ENCODE measurements at regions not wholly inside any gene's neighbourhood (a gene's known extent, or its start where the extent isn't known, plus 50 kb on each side); places are given as distances from the start of the nearest gene placed in this dataset.
"Not testable (repeated sequence)": the region's sequence is repeated elsewhere in the genome, so short reads cannot be mapped to it uniquely, and the experiment has no call there.

DNA sequence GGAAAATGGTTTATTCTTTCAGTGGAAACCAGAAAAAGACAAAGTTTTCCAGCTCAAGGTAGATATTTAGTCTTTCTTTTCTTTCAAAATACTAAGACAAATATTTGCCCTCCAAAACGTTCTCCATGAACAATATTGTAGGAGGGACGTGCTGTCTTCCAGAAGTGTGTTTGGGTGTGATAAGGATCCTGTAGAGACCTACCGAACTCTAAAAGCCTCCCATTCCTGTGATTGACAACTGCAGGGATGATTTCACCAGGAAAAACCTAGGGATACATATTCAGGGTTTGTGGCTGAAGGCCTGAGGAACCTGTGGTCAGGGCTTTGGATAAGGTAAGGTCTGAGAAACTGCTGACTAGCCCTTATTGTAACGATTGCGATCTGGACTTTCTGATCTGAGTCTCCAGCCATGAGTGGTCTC, 167.1 kb downstream of the ZNF648 start:
- DNase-seq (ENCODE audit: low read depth) = no peak
- in situ Hi-C loops (cut with HindIII; ENCODE audit: low sequenced_read_pairs) = no loop called here
- no peak for TF ChIP-seq CTCF (IDR thresholded peaks at IDR 0.05; ENCODE audit: low read depth, low read length, missing control alignments)
- no peak overlapping the region for H3K4me3 ChIP-seq (ENCODE audit: low read depth, low read length)

DNA sequence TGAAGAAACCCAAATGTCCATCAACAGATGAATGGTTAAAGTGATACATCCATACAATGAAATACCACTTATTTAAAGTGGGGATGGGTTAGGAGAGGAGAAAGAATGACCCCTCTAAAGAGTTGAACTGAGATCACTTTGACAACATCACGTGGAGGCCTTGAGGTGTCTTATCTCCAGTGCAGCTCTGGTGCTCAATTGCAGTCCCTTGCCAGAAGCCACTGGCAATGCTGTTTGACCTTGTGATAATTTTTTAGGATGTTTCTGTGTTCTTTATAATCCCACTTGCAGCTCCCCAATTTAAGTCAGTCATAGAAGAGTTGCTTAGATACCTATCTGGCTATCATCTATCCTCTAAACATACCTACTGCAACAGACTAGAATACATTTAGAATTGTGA, 167.6 kb downstream of the ZNF648 start:
- TF ChIP-seq CTCF (IDR thresholded peaks at IDR 0.05; ENCODE audit: low read depth, low read length, missing control alignments) = no peak
- in situ Hi-C loops (cut with HindIII; ENCODE audit: low sequenced_read_pairs) = no loop called here
- no peak overlapping the region for H3K4me3 ChIP-seq (ENCODE audit: low read depth, low read length)

DNA sequence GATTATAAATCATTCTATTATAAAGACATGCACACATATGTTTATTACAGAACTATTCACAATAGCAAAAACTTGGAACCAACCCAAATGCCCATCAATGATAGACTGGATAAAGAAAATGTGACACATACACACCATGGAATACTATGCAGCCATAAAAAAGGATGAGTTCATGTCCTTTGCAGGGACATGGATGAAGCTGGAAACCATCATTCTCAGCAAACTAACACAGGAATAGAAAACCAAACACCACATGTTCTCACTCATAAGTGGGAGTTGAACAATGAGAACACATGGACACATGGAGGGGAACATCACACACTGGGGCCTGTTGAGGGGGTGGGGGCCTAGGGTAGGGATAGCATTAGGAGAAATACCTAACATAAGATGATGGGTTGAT, 168.4 kb downstream of the ZNF648 start:
- H3K4me3 ChIP-seq (ENCODE audit: low read depth, low read length); DNase-seq (ENCODE audit: low read depth); in situ Hi-C loops (cut with HindIII; ENCODE audit: low sequenced_read_pairs): not testable (repeated sequence)

More for the DNA sequence above, 167.6 kb downstream of the ZNF648 start:
- DNase-seq (ENCODE audit: low read depth) = no peak

- in situ Hi-C loops (cut with HindIII; ENCODE audit: low sequenced_read_pairs) = no loop called here
- no peak for DNase-seq (ENCODE audit: low read depth)
- TF ChIP-seq CTCF (IDR thresholded peaks at IDR 0.05; ENCODE audit: low read depth, low read length, missing control alignments) = no peak
- no peak overlapping the region for H3K4me3 ChIP-seq (ENCODE audit: low read depth, low read length)
Observed at GRCh38 chr1:181872562-181872961, 188.9 kb downstream of the ZNF648 start.

DNA sequence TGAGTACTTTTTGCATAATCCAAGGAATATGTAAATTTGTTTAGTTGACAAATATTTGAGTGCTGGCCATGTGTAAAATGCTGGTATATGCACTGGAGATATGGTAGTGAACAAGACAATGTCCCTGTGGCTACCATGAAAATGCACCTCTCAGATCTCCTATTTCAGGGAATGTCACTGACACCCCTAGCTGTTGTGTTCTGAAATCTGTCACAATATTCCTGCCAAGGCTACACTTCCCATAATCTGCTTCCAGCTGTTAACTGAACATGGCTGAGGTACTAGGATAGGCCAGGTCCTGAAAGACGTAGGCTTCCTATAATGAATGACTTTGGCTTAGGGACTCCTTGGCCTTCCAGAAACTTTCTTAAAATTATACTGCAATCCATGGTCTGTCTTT, 197.8 kb downstream of the ZNF648 start:
- in situ Hi-C loops (cut with HindIII; ENCODE audit: low sequenced_read_pairs) = no loop called here
- TF ChIP-seq CTCF (IDR thresholded peaks at IDR 0.05; ENCODE audit: low read depth, low read length, missing control alignments) = no peak
- H3K4me3 ChIP-seq (ENCODE audit: low read depth, low read length) = no peak overlapping the region
- DNase-seq (ENCODE audit: low read depth) = no peak

DNA sequence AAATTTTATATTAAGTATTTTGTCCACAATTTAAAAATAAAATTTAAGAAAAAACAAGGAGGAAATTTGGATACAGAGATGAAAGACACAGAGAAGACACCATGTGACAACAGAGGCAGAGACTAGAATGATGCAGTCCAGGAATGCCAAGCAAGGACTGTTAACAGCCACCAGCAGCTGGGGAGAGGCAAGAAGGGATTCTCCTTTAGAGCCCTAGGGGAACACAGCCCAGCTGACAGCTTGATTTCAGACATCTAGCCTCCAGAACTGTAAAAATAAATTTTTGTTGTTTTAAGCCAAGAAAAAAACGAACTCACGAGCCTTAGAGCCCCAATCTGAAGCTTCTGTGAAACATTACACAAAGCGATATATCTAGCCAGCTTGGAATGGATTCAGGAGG, 198.5 kb downstream of the ZNF648 start:
- DNase-seq (ENCODE audit: low read depth) = no peak
- in situ Hi-C loops (cut with HindIII; ENCODE audit: low sequenced_read_pairs) = no loop called here
- TF ChIP-seq CTCF (IDR thresholded peaks at IDR 0.05; ENCODE audit: low read depth, low read length, missing control alignments) = no peak
- no peak overlapping the region for H3K4me3 ChIP-seq (ENCODE audit: low read depth, low read length)

GRCh38 chr1:181858135-181858534, 203.4 kb downstream of the ZNF648 start:
- no peak overlapping the region for H3K4me3 ChIP-seq (ENCODE audit: low read depth, low read length)
- TF ChIP-seq CTCF (IDR thresholded peaks at IDR 0.05; ENCODE audit: low read depth, low read length, missing control alignments) = no peak
- in situ Hi-C loops (cut with HindIII; ENCODE audit: low sequenced_read_pairs) = no loop called here
- no peak for DNase-seq (ENCODE audit: low read depth)

Measured in astrocyte of the cerebellum (primary cell).